ENCODE measurements at regions not wholly inside any gene's neighbourhood (a gene's known extent, or its start where the extent isn't known, plus 50 kb on each side); places are given as distances from the start of the nearest gene placed in this dataset.

DNA sequence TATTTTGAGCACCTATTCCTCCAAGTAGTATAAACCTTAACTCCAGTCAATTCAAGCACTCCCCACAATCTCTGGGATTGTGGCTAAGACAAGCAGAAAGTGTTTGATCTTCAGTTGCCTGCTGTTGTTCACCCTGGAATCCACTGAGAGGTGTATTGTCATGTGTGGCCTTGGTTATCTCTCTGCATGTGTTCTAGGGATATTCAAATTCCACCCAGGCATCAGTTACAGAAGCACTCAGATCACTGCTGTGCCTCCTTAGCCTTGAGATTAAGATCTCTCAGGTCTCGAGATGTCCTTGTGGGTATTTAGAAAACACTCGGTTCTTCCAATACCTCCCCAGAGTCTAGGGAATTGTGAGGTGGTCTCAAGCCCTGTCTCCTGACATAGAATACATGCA is 213.3 kb downstream of the SMARCA1 start:
- TF ChIP-seq, protein P1, sequence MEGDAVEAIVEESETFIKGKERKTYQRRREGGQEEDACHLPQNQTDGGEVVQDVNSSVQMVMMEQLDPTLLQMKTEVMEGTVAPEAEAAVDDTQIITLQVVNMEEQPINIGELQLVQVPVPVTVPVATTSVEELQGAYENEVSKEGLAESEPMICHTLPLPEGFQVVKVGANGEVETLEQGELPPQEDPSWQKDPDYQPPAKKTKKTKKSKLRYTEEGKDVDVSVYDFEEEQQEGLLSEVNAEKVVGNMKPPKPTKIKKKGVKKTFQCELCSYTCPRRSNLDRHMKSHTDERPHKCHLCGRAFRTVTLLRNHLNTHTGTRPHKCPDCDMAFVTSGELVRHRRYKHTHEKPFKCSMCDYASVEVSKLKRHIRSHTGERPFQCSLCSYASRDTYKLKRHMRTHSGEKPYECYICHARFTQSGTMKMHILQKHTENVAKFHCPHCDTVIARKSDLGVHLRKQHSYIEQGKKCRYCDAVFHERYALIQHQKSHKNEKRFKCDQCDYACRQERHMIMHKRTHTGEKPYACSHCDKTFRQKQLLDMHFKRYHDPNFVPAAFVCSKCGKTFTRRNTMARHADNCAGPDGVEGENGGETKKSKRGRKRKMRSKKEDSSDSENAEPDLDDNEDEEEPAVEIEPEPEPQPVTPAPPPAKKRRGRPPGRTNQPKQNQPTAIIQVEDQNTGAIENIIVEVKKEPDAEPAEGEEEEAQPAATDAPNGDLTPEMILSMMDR (IDR thresholded peaks at IDR 0.05) = no peak
- no peak for TF ChIP-seq POLR2A (IDR thresholded peaks at IDR 0.05)

Data from heart left ventricle (tissue), 13 donors.